HepG2 (cell line): ENCODE measurements at regions not wholly inside any gene's neighbourhood (a gene's known extent, or its start where the extent isn't known, plus 50 kb on each side); places are given as distances from the start of the nearest gene placed in this dataset.

Source experiments
- ATAC-seq: fragments of 200-7000 bp; cut with Tn5 transposase; 3 replicates; pipeline ENCODE4 v1.9.1; 2020; ENCODE audit warnings: mild to moderate bottlenecking, moderate library complexity
- BruUV-seq: library from RNA; stranded (reverse); fragments of 400-500 nt; replicated peaks from 2 replicates; lab custom pipeline; 2021; lab: Mats Ljungman, UMichigan
- CTCF ChIA-PET: fragments of 300-600 bp; formaldehyde crosslinking; extraction: SDS; loops from one replicate; lab custom pipeline; 2021; ENCODE audit warnings: low total read pairs, inconsistent platforms, low intra/inter-chr PET ratio; lab: Yijun Ruan, JAX
- POLR2A ChIA-PET: fragments of 350-600 bp; sonication (Branson Sonifier 250); formaldehyde crosslinking; loops from one replicate; lab custom pipeline; 2020; ENCODE audit warnings: antibody characterized with exemption, inconsistent platforms; lab: Yijun Ruan, JAX
- DNase-seq: peaks from one replicate; pipeline ENCODE4 v3.0.0-alpha.2; 2015; ENCODE audit warnings: low spot score
- FAIRE-seq: peaks from 3 replicates; lab custom pipeline; 2011; peaks lifted over from hg19 to GRCh38; lab: Jason Lieb, UNC
- H2AFZ ChIP-seq: one replicate; pipeline ENCODE4 v1.6.1; 2011; ENCODE audit warnings: low read length, inconsistent platforms
- H3K27ac ChIP-seq: fragments of 300-600 bp; 3 replicates; pipeline ENCODE4 v1.8.0; 2011; ENCODE audit warnings: mixed run types, mild to moderate bottlenecking, mixed read lengths, low read length, inconsistent platforms; ENCODE audit not compliant: insufficient read depth; ENCODE audit errors: extremely low read length
- H3K27me3 ChIP-seq, 2 experiments: fragments of 200-600 bp in 1 of 2; 2 replicates in 1 of 2; 3 replicates in 1 of 2; pipeline versions ENCODE4 v1.6.0 to v1.8.0; 2011; ENCODE audit warnings: low read length in 2 of 2, mild to moderate bottlenecking in 2 of 2, moderate library complexity in 2 of 2, inconsistent platforms in 1 of 2; ENCODE audit not compliant: insufficient read depth in 2 of 2, control insufficient read depth in 1 of 2
- H3K36me3 ChIP-seq, 2 experiments: fragments of 200-600 bp in 1 of 2; replicated peaks in 1 of 2; 2 replicates in 1 of 2; 3 replicates in 1 of 2; pipeline versions ENCODE4 v1.5.1 to v1.8.0; 2011; ENCODE audit warnings: low read length in 2 of 2, inconsistent platforms in 1 of 2; ENCODE audit not compliant: insufficient read depth in 2 of 2, control insufficient read depth in 1 of 2
- H3K4me1 ChIP-seq: 2 replicates; pipeline ENCODE4 v1.5.1; 2012; ENCODE audit warnings: low read length, inconsistent platforms; ENCODE audit not compliant: insufficient read depth
- H3K4me2 ChIP-seq: 2 replicates; pipeline ENCODE4 v1.6.0; 2011; ENCODE audit warnings: low read depth, low read length, inconsistent platforms
- H3K4me3 ChIP-seq, 3 experiments: fragments of 200-600 bp in 1 of 3; sonication (generic), shearing (Covaris generic) in 1 of 3; replicated peaks in 1 of 3; 2 replicates each; pipeline ENCODE4 v1.5.1; 2011 to 2016; ENCODE audit warnings: low read length in 3 of 3, inconsistent platforms in 2 of 3, low read depth in 2 of 3, mild to moderate bottlenecking in 2 of 3, control low read depth in 1 of 3, mixed read lengths in 1 of 3; ENCODE audit not compliant: insufficient read depth in 1 of 3
- H3K79me2 ChIP-seq: one replicate; pipeline ENCODE4 v1.6.1; 2011; ENCODE audit warnings: low read length, inconsistent platforms; ENCODE audit not compliant: insufficient read depth
- H3K9ac ChIP-seq: 2 replicates; pipeline ENCODE4 v1.6.0; 2011; ENCODE audit warnings: mild to moderate bottlenecking, low read depth, low read length, inconsistent platforms; ENCODE audit not compliant: insufficient read depth
- H3K9me3 ChIP-seq: 2 replicates; pipeline ENCODE4 v1.5.1; 2012; ENCODE audit warnings: mild to moderate bottlenecking, low read length
- H4K20me1 ChIP-seq: 2 replicates; pipeline ENCODE4 v1.6.0; 2011; ENCODE audit warnings: inconsistent platforms, mild to moderate bottlenecking, low read length, moderate library complexity; ENCODE audit not compliant: insufficient read depth
- CTCF ChIP-seq: sonication (generic); formaldehyde crosslinking; IDR thresholded peaks from 2 replicates; pipeline ENCODE4 v1.5.0; 2020; ENCODE audit warnings: mild to moderate bottlenecking, missing genetic modification reagents, moderate library complexity
- KLF6 ChIP-seq: IDR thresholded peaks from 2 replicates; pipeline ENCODE4 v1.8.0; 2016; ENCODE audit warnings: missing biosample characterization, missing genetic modification reagents
- NFKB2 ChIP-seq: sonication (generic); formaldehyde crosslinking; IDR thresholded peaks from 2 replicates; pipeline ENCODE4 v1.4.0; 2020; ENCODE audit warnings: missing genetic modification reagents, borderline replicate concordance
- RAD21 ChIP-seq: fragments of 450-650 bp; formaldehyde crosslinking; IDR thresholded peaks from 2 replicates; pipeline ENCODE4 v1.5.0; 2020; ENCODE audit warnings: mild to moderate bottlenecking
- SMC3 ChIP-seq: IDR thresholded peaks from 2 replicates; pipeline ENCODE4 v1.6.1; 2011; ENCODE audit warnings: low read length, improper control_type of control experiment
- STAG1 ChIP-seq: sonication (generic); formaldehyde crosslinking; IDR thresholded peaks from 2 replicates; pipeline ENCODE4 v1.4.0; 2020; ENCODE audit warnings: missing genetic modification reagents
- ZNF879 ChIP-seq: sonication (generic); formaldehyde crosslinking; IDR thresholded peaks from 2 replicates; pipeline ENCODE4 v1.8.1; 2023; ENCODE audit warnings: missing genetic modification reagents
- WGBS: methylation state at CpG from one replicate; pipeline ENCODE4 v1.1.6; 2017; ENCODE audit warnings: low lambda C conversion rate; 5-methylcytosine and 5-hydroxymethylcytosine counted together
- in situ Hi-C: cut with HindIII; loops from 2 replicates; pipeline ENCODE4 v1.10.0; 2017; ENCODE audit warnings: low pct_unique_long_range_greater_than_20kb; ENCODE audit not compliant: extremely low pct_ligation_motif_present
- intact Hi-C: fragments of 100-400 bp; cut with micrococcal nuclease; formaldehyde crosslinking; loops from one replicate; pipeline ENCODE4 v1.10.0; 2022; ENCODE audit not compliant: unreplicated experiment
- TF ChIP-seq, protein P1 (sequence below): sonication (generic); formaldehyde crosslinking; IDR thresholded peaks from 2 replicates; pipeline ENCODE4 v1.5.0; 2020; ENCODE audit warnings: mild to moderate bottlenecking, low read depth, missing genetic modification reagents, borderline replicate concordance

- intact Hi-C loops = loop anchor here (1.0 to 2.0 kb wide), 2 partner anchors 66 to 125 kb away; no protein-coding TSS in a partner anchor
- BruUV-seq = no TSS peak
These were observed 199.5 kb upstream of the DYNLRB2 start for GRCh38 chr16:80341263-80341662.

GRCh38 chr16:80337786-80338185, 203.0 kb upstream of the DYNLRB2 start:
- no peaks in the 10 kb centered on the region for H3K36me3 ChIP-seq
- H3K9me3 ChIP-seq = no peaks in the 10 kb centered on the region
- peaks cover 7% of the 10 kb centered on the region for H3K4me1 ChIP-seq
- H4K20me1 ChIP-seq = no peaks in the 10 kb centered on the region
- no peak overlapping the region for H3K9ac ChIP-seq
- TF ChIP-seq, protein P1, sequence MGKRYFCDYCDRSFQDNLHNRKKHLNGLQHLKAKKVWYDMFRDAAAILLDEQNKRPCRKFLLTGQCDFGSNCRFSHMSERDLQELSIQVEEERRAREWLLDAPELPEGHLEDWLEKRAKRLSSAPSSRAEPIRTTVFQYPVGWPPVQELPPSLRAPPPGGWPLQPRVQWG (CRISPR knock-in tag) = no peak
- TF ChIP-seq, all 625 proteins: peak for 0
- POLR2A ChIA-PET = no interaction called here
- FAIRE-seq (no peak), DNase-seq (no peak), ATAC-seq (no peak)
- in situ Hi-C loops (no loop called here), intact Hi-C loops (no loop called here)
- no peaks in the 10 kb centered on the region for H3K79me2 ChIP-seq
- whole genome bisulfite sequencing = 5% methylated on average over 5 of the region's 5 CpGs
- H3K27me3 ChIP-seq = no peaks in the 10 kb centered on the region; a peak in 1 of 5 replicates
- no TSS peak for BruUV-seq
- no peak overlapping the region for H3K27ac ChIP-seq
- H2AFZ ChIP-seq = no peak overlapping the region
- CTCF ChIA-PET = no interaction called here
- no peak overlapping the region for H3K4me2 ChIP-seq
- H3K4me3 ChIP-seq = no peak overlapping the region

More at GRCh38 chr16:80341263-80341662, 199.5 kb upstream of the DYNLRB2 start:
- ATAC-seq (peak; percentile 96), FAIRE-seq (no peak), DNase-seq (peak; percentile 12)
- ChIA-PET CTCF (interaction anchor here (1.4 to 1.7 kb wide), 2 partner anchors 125 to 185 kb away, joined by 4 to 7 read pairs; no protein-coding TSS in a partner anchor), POLR2A (no interaction called here)
- Histone ChIP-seq H3K9ac (no peak overlapping the region), H3K27ac (no peak overlapping the region), H3K79me2 (no peaks in the 10 kb centered on the region), H3K4me1 (peaks cover 7% of the 10 kb centered on the region), H3K4me2 (no peak overlapping the region), H3K9me3 (no peaks in the 10 kb centered on the region), H2AFZ (no peak overlapping the region), H4K20me1 (no peaks in the 10 kb centered on the region), H3K36me3 (no peaks in the 10 kb centered on the region), H3K4me3 (no peak overlapping the region), H3K27me3 (peaks cover 0 to 5% of the 10 kb centered on the region in 2 experiments; a peak in 1 of 5 replicates)
- in situ Hi-C loops = no loop called here
- WGBS = 1% methylated on average over 3 of the region's 3 CpGs
- no peak for TF ChIP-seq NFKB2 (CRISPR knock-in tag)
- peak; percentile 53 for TF ChIP-seq RAD21 (CRISPR knock-in tag)
- TF ChIP-seq CTCF = peak; percentile 62
- no peak for TF ChIP-seq KLF6 (CRISPR knock-in tag)
- peak; percentile 75 for TF ChIP-seq STAG1 (CRISPR knock-in tag)
- TF ChIP-seq SMC3 = peak; percentile 83; the same call in 1 of the 2 replicates
- no peak for TF ChIP-seq ZNF879
